GM04504 (cell line): ENCODE measurements at regions not wholly inside any gene's neighbourhood (a gene's known extent, or its start where the extent isn't known, plus 50 kb on each side); places are given as distances from the start of the nearest gene placed in this dataset.
A peak's percentile ranks its signal among the peaks of the same experiment; 100 is the strongest.

ENCODE experiments used
- DNase-seq: peaks from one replicate; pipeline ENCODE4 v3.0.0-alpha.2; 2012; ENCODE audit warnings: low read depth

DNA sequence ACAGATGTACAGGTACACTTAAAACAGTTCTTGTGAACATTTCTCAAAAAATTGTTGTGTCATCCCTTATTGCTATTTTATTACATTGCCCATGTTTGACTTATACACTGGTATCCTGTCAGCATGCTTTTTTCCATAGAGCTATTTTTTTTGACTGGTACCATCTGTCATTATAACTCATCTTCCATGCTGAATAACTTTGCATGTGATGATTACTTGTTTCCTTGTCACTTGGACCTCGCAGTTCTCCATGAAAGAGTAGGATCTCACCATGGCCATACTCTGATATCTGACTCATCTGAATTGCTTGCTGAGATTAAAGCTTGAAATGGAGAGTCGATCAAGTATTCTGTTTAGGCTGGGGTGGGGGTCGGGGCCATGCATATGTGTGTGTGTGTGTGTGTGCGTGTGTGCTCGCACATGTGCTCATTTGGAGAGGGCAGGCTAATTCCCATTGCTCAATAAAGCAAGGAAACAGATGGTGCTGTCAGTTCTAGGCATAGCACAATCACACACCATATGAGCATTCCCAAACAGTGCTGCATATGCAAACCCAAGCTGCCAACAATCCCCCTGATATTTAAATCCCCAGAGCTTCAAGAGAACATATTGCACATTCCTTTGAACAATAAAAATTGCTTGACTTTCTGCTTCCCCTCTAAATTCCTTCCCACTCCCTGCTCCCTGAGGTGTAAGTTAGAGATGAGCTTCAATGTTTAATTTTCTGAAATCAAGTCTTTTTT is 62.9 kb downstream of the NHLRC3 start:
- DNase-seq, result no peak

GRCh38 chr13:39102981-39103490 is 64.8 kb downstream of the NHLRC3 start:
- no peak for DNase-seq

DNA sequence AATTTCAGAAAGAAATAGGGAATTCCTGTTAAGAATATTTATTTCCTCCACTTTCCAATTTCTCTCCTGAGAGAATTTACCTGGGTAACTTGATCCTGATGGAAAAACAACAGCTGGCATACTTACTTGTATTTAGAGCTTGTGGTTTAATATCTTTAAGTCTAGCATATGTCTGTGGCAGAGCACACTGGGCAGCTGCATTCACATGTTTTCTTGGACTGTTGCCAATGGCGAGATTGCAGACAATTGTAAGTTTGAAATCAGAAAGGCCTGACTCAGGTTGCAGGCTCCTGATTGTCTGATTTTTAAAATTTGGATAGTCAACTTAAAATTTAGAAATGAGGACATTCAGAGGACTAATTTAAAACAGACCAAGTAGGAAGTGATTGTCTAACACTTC is 66.9 kb downstream of the NHLRC3 start:
- no peak for DNase-seq

GRCh38 chr13:39106216-39107005 is 68.2 kb downstream of the NHLRC3 start:
- no peak for DNase-seq

DNA sequence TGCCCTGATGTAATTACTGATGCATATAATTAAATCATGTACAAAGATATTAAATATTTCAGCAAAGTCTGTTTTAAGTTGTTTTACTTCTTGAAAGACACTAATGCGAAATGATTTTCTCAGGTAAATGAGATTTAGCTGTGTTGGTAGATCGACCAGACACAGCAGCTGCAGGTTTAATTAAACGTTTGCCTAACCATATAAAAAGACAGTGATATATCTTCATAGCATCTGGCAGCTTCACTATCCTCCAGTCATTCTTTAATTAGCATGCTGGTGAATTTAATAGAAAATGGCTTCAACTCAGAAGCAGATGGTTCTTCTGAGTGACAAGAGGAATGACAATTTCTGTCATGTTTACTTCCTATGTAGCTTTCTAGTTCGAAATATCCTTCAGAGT is 69.3 kb downstream of the NHLRC3 start:
- no peak for DNase-seq

DNA sequence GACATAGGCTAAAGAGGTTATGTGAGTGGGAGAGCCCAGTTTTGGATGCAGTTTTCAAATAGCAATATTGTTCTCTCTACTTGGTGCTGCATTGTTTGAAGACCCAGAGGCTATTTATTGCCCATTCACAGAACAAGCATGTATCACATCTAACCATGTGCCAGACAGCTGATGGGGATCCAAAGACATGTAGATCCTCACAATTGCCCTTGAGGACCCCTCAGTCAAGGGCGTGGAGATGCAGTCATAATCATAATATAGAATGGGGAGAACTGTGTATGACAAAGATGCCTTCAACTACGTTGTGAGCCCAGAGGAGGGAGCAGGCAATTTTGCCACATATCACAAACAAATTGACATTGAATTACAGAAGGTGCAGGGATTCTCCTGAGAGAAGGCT is 70.5 kb downstream of the NHLRC3 start:
- DNase-seq, result no peak

DNA sequence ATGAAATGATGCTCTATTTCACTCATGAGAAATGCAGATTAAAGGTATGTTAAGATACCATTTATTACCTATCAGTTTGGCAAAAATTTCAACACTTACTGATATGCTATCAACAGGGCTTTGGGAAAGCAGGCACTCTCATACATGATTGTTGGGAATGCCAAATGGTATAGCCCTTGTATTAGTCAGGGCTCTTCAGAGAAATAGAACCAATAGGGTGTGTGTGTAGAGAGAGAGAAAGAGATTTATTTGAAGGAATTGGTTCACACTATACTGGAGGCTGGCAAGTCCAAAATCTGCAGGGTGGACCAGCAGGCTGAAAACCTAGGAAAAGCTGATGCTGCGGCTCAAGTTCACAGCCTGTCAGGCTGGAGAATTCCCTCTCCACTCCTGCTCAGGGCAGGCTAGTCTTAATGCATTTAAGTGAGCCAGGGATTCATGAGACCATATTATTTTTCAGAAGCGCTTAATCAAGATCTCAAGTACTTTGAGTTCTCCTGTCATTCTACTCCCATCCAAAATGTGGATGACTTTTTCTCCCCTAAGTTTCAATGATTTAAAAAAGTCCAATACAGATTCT is 72.4 kb downstream of the NHLRC3 start:
- no peak for DNase-seq

- no peak for DNase-seq
These were observed 72.9 kb downstream of the NHLRC3 start for GRCh38 chr13:39111145-39111544.

DNA sequence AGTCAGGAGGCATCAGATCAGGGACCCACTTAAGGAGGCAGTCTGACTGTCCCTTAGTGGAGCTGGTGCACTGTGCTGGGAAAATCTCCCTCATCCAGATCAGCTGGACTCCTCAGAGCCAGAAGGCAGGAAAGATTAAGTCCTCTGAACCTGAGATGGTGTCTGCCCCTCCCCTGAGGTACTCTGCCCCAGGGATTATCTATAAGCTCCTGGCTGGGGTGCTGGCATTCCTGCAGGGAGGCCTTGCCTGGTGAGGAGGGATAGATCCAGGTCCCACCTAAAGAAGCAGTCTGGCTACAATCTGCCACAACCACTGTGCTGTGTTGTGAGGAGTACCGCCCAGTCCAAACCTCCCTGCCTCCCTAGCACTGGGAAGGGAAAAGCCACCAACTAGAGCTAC is 81.2 kb downstream of the NHLRC3 start:
- DNase-seq, result no peak

- no peak for DNase-seq
These were observed 85.3 kb downstream of the NHLRC3 start for GRCh38 chr13:39123578-39123977.

DNA sequence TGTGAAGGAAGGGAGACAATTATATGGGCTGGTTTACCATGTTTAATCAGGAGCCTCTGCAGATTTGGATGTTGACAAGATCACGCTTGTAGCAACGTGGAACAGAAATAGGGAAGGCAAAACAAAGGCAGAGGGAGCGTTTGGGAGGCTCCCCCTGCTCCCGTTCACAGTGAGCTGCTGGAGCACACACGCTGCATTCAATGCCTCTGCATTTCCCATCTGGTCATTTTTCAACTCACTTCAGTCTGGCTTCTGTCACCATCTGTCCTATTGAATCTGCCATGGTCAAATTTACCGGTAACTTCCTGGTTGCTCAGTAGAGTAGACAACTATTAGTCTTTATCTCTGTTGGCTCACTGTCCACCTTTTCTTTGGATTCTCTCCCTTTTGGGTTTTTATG is 91.0 kb downstream of the NHLRC3 start:
- DNase-seq, result no peak

- DNase-seq, result no peak
These were observed 92.0 kb downstream of the NHLRC3 start for GRCh38 chr13:39130301-39130700.

- no peak for DNase-seq
These were observed 94.3 kb downstream of the NHLRC3 start for GRCh38 chr13:39132286-39133230.

- no peak for DNase-seq
These were observed 95.5 kb downstream of the NHLRC3 start for GRCh38 chr13:39133781-39134180.

- DNase-seq, result no peak
These were observed 96.3 kb downstream of the NHLRC3 start for GRCh38 chr13:39134574-39134973.

- DNase-seq, result no peak
These were observed 106.1 kb downstream of the NHLRC3 start for GRCh38 chr13:39144391-39144790.

- DNase-seq, result peak; percentile 24
These were observed 106.8 kb downstream of the NHLRC3 start for GRCh38 chr13:39144941-39145533.

GRCh38 chr13:39148513-39148961 is 110.3 kb downstream of the NHLRC3 start:
- DNase-seq, result peak; percentile 48

GRCh38 chr13:39149896-39150295 is 111.6 kb downstream of the NHLRC3 start:
- DNase-seq, result no peak

DNA sequence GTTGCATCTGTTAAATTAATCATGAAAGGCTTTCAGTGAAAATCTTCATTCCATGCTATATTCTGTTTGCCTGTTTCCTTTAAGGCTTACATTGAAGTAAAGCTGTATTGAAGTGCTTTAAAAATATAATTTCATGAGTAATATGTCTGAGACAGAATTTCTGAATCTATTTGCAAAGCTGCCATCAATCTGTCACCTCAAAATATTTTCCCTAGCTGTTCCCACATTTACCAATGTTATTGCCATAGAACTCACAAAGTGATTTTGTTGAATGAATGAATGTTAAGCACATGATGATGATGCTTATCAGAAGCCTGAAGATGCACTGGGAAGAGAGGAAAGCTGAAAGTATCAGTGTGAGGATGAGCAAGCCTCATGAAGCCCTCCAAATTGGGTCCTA is 115.8 kb downstream of the NHLRC3 start:
- no peak for DNase-seq

GRCh38 chr13:39159393-39159792 is 121.1 kb downstream of the NHLRC3 start:
- DNase-seq, result no peak
